ENCODE measurements at regions not wholly inside any gene's neighbourhood (a gene's known extent, or its start where the extent isn't known, plus 50 kb on each side); places are given as distances from the start of the nearest gene placed in this dataset.
"Not testable (repeated sequence)": the region's sequence is repeated elsewhere in the genome, so short reads cannot be mapped to it uniquely, and the experiment has no call there.

DNA sequence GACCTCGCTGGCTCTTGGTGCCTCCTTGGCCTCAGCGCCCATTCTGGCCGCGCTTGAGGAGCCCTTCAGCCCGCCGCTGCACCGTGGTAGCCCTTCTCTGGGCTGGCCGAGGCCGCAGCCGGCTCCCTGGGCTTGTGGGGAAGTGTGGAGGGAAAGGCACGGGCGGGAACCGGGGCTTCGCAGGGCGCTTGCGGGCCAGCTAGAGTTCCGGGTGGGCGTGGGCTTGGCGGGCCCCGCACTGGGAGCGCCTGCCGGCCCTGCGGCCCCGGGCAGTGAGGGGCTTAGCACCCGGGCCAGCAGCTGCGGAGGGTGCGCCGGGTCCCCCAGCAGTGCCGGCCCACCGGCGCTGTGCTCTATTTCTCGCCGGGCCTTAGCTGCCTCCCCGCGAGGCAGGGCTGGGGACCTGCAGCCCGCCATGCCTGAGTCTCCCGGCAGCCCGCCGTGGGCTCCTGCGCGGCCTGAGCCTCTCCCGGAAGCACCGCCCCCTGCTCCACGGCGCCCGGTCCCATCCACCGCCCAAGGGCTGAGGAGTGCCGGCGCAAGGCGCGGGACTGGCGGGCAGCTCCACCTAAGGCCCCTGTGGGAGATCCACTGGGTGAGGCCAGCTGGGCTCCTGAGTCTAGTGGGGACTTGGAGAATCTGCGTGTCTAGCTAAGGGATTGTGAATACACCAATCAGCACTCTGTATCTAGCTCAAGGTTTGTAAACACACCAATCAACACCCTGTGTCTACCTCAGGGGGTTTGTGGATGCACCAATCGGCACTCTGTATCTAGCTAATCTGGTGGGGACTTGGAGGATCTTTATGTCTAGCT is 141.1 kb downstream of the SLCO4C1 start:
- in situ Hi-C loops (cut with HindIII; ENCODE audit: low pct_ligation_motif_present, low sequenced_read_pairs); H3K27ac ChIP-seq; H3K27me3 ChIP-seq (replicated peaks); H3K4me3 ChIP-seq (ENCODE audit: low read depth, low read length); DNase-seq; H3K36me3 ChIP-seq (replicated peaks): not testable (repeated sequence)

DNA sequence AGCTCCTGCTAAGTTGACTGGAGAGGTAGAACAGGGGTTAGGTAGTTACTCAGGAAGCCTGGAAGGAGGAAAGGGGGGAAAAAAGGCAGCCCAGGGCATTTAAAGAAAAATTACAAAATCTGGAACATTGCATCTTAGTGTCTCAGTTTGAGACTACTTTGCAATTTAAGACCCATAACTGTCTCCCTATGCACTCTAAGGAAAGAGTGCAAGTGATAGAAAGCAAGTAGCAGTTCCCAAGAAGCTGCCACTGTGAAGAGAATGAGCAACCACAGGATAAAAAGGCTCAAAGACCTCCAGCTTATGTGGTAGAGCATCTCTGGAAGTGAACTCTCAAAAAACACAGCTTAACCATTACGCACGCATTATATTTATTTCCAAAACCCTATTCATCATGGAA is 141.8 kb downstream of the SLCO4C1 start:
- Histone ChIP-seq H3K27ac (no peak overlapping the region), H3K4me3 (ENCODE audit: low read depth, low read length) (no peak overlapping the region), H3K36me3 (replicated peaks) (no peaks in the 10 kb centered on the region), H3K27me3 (replicated peaks) (no peaks in the 10 kb centered on the region)
- DNase-seq, result no peak
- in situ Hi-C loops (cut with HindIII; ENCODE audit: low pct_ligation_motif_present, low sequenced_read_pairs), result no loop called here
- TF ChIP-seq, protein P1, sequence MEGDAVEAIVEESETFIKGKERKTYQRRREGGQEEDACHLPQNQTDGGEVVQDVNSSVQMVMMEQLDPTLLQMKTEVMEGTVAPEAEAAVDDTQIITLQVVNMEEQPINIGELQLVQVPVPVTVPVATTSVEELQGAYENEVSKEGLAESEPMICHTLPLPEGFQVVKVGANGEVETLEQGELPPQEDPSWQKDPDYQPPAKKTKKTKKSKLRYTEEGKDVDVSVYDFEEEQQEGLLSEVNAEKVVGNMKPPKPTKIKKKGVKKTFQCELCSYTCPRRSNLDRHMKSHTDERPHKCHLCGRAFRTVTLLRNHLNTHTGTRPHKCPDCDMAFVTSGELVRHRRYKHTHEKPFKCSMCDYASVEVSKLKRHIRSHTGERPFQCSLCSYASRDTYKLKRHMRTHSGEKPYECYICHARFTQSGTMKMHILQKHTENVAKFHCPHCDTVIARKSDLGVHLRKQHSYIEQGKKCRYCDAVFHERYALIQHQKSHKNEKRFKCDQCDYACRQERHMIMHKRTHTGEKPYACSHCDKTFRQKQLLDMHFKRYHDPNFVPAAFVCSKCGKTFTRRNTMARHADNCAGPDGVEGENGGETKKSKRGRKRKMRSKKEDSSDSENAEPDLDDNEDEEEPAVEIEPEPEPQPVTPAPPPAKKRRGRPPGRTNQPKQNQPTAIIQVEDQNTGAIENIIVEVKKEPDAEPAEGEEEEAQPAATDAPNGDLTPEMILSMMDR (IDR thresholded peaks at IDR 0.05; ENCODE audit: low read depth, low read length, missing control alignments), result no peak

DNA sequence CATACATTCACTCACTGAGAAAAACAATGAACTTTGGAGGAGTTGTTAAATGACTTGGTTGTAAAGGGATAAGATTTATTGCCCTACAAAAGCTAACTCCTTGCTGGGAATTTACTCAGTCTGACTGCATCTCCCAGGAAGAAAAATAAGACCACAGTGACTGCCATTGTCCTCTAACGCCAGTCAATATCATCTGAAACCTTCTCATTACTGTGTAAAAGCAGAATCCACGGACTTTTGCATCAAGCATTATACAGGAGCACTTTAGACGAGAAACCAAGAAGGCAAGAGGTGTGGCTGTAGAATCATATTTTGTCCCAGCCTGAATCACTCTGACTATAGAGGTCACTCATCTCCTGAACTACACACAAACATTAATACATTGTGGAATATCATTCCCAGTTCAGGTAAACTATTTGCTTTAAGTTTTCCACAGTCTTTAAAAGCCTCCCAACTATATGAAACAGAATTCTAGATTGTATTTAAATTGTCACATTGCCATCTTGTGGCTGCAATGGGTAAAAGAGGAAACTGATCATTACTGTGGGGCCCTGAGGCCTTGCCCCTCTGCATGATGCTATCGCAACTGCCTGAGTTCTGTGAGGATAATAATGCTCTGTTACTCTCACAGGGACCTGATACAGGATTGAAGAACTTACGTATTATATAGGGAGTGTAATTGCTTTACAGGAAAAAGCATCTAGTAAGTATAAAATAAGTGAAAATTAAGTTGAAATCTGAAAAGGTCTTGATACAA is 142.9 kb downstream of the SLCO4C1 start:
- in situ Hi-C loops (cut with HindIII; ENCODE audit: low pct_ligation_motif_present, low sequenced_read_pairs), result no loop called here
- Histone ChIP-seq H3K4me3 (ENCODE audit: low read depth, low read length) (no peak overlapping the region), H3K36me3 (replicated peaks) (no peaks in the 10 kb centered on the region), H3K27me3 (replicated peaks) (no peaks in the 10 kb centered on the region), H3K27ac (no peak overlapping the region)
- TF ChIP-seq, protein P1 (IDR thresholded peaks at IDR 0.05; ENCODE audit: low read depth, low read length, missing control alignments), result peak; percentile 39
- peak; percentile 1 for DNase-seq

DNA sequence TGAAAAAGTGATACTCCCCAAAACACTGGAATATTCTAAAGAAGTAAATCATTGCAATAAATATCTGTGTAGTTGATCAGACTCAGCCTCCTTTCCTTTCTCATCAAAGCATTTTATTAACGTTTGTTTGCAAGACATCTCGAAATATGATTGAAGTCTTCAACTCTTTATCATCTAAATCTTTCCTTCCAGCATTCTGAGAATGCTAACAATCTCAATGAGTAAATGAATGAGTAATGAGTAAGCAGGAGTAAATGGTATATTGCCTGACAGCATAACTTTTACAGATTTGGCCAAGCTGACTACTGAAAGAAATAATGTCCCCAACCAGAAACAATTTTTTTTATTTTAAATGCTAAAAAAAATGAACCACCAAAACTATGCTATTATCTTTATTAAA is 157.1 kb downstream of the SLCO4C1 start:
- TF ChIP-seq, protein P1 (IDR thresholded peaks at IDR 0.05; ENCODE audit: low read depth, low read length, missing control alignments), result no peak
- Histone ChIP-seq H3K4me3 (ENCODE audit: low read depth, low read length) (no peak overlapping the region), H3K36me3 (replicated peaks) (no peaks in the 10 kb centered on the region), H3K27me3 (replicated peaks) (no peaks in the 10 kb centered on the region), H3K27ac (no peak overlapping the region)
- DNase-seq, result no peak
- in situ Hi-C loops (cut with HindIII; ENCODE audit: low pct_ligation_motif_present, low sequenced_read_pairs), result no loop called here

DNA sequence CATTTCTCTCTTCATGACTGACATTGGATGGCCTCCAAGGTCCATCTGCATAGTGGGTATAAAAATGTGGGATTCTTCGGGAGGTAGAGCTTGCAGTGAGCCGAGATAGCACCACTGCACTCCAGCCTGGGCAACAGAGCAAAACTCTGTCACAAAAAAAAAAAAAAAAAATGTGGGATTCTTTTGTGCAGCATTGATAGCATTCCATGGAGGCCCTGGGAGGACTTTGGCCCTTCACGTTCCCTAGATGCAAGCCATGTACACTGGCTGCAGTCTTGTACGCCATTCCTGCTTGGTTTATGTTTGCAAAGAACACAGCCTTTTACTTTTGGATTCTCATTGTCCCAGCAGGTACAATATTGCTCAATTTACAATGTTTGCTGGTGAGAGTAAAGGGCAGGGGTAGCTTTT is 157.8 kb downstream of the SLCO4C1 start:
- Histone ChIP-seq H3K27me3 (replicated peaks) (no peaks in the 10 kb centered on the region), H3K36me3 (replicated peaks) (no peaks in the 10 kb centered on the region), H3K27ac (no peak overlapping the region), H3K4me3 (ENCODE audit: low read depth, low read length) (no peak overlapping the region)
- in situ Hi-C loops (cut with HindIII; ENCODE audit: low pct_ligation_motif_present, low sequenced_read_pairs), result no loop called here
- no peak for DNase-seq
- TF ChIP-seq, protein P1 (IDR thresholded peaks at IDR 0.05; ENCODE audit: low read depth, low read length, missing control alignments), result no peak

DNA sequence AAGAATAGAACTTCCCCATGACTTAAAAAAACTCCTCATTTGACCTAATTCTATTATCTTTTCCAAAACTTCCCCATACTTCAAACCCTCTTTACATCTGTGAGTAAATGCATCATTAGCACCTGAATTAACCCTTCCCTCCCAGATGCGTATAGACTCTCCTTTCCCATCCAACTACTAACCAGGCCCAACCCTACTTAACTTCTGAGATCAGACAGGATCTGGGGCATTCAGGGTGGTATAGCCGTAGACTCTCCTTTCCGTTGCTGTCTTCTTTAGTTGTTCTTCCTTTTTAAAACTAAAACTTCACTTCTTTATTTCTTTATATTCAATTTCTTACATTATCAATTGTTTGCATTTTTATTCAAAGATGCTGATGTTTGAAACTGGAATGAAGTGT is 165.2 kb downstream of the SLCO4C1 start:
- TF ChIP-seq, protein P1 (IDR thresholded peaks at IDR 0.05; ENCODE audit: low read depth, low read length, missing control alignments), result no peak
- no peak overlapping the region for H3K27ac ChIP-seq
- in situ Hi-C loops (cut with HindIII; ENCODE audit: low pct_ligation_motif_present, low sequenced_read_pairs), result no loop called here

More for the DNA sequence above, 165.2 kb downstream of the SLCO4C1 start:
- no peaks in the 10 kb centered on the region for H3K36me3 ChIP-seq (replicated peaks)
- no peak for DNase-seq
- no peak overlapping the region for H3K4me3 ChIP-seq (ENCODE audit: low read depth, low read length)
- H3K27me3 ChIP-seq (replicated peaks), result no peaks in the 10 kb centered on the region
